ENCODE measurements at regions not wholly inside any gene's neighbourhood (a gene's known extent, or its start where the extent isn't known, plus 50 kb on each side); places are given as distances from the start of the nearest gene placed in this dataset.

DNA sequence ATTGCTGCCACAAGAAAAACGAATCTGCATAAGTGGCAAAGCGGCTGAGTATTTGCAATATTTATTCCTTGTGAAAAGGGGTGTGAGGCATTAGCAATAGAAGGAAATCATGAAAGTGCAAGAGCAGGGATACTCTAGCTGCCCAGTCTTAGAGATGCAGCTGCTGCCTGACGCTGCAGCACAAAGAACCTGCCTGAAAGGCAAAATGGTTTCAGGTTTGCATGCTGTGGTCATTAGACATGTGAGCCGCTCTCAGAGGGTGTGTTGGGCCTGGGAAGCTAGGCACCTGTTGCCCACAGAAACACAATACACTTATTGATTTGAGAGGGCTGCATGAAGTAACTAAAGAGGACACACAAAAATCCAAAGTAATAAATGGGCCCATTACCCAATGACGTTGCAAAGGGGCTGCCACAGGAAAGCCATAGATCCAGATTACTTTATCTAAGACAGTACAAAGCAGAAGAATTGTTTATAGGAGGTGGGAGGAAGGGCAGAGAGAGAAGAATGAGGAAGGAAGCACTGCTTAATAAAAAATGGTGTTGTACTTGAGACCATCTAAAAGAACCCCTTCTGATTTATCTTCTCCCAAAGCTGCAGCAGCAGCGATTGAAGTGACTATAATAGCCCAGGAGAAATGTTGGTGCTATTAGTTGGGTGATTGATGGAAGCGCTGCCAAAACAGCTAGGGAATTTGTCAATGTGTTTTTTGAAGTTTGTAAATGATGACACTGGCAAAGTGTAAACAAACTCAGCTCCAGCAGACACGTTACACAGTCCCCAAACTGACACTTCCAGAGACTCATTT is 492.4 kb upstream of the ACVR2A start:
- H3K4me1 ChIP-seq (ENCODE audit: insufficient read depth, poor library complexity, severe bottlenecking): no peaks in the 10 kb centered on the region
- no peak for ATAC-seq (ENCODE audit: low read depth)
- no peak overlapping the region for H3K4me3 ChIP-seq (ENCODE audit: severe bottlenecking)
- H3K27ac ChIP-seq (ENCODE audit: poor library complexity, severe bottlenecking): no peak overlapping the region
- H3K9me3 ChIP-seq (ENCODE audit: severe bottlenecking): no peaks in the 10 kb centered on the region
- DNase-seq (ENCODE audit: low spot score): no peak
- no peaks in the 10 kb centered on the region for H3K36me3 ChIP-seq (ENCODE audit: low read depth)
- H3K27me3 ChIP-seq (ENCODE audit: insufficient read depth, poor library complexity, severe bottlenecking): no peaks in the 10 kb centered on the region
- no peak for TF ChIP-seq CTCF (IDR thresholded peaks at IDR 0.05; ENCODE audit: poor library complexity, severe bottlenecking)

DNA sequence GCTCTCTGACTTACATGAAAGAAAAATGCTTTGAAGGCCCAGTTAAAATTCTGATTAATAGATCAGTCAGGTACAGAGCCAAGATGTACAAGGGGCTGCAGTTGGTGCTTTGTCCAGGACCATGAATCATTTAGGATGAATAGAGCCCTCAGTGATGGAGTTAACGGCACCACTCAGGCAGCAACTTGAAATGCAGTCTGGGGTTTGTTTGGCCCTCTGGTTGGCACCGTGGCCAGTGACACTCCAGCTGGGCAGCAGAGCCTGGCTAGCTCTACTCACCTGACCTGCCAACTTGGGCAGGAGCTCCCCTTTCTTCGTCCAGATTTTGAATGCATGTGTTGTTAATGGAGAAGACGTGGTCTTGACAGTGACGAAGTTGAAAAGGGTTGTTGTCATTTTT is 493.0 kb upstream of the ACVR2A start:
- Histone ChIP-seq H3K4me1 (ENCODE audit: insufficient read depth, poor library complexity, severe bottlenecking) (no peaks in the 10 kb centered on the region), H3K27me3 (ENCODE audit: insufficient read depth, poor library complexity, severe bottlenecking) (no peaks in the 10 kb centered on the region), H3K36me3 (ENCODE audit: low read depth) (no peaks in the 10 kb centered on the region), H3K4me3 (ENCODE audit: severe bottlenecking) (no peak overlapping the region), H3K27ac (ENCODE audit: poor library complexity, severe bottlenecking) (no peak overlapping the region), H3K9me3 (ENCODE audit: severe bottlenecking) (no peaks in the 10 kb centered on the region)
- DNase-seq (ENCODE audit: low spot score) (no peak), ATAC-seq (ENCODE audit: low read depth) (no peak)
- TF ChIP-seq CTCF (IDR thresholded peaks at IDR 0.05; ENCODE audit: poor library complexity, severe bottlenecking): no peak

DNA sequence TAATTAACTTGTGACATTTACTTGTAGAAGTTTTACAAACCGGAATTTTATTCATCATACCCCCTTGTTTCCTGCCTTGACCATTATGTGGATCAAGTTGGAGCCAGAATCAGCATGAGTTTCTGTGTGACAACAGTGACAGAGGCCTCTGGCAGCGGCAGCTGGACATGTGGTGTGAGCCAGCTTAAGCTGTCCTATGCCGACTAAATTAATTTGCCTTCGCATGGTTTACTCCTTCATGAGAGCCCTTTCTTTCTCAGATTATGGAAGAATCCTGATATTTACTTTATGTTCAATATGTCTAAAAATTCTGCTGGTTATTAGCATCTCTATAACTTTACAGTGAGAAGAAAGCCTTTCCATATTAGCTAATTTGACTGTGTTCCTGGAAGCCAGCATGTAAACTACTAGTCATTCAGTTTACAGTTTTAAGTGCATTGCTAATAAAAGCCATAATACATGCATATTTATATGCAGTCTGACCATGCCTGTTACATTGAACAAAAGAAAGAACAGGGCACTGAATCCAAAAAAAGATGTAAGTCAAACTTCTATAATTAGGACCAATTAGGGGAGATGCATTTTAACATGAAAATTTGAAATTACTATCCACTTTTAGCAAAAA is 495.8 kb upstream of the ACVR2A start:
- ATAC-seq (ENCODE audit: low read depth): no peak
- H3K4me3 ChIP-seq (ENCODE audit: severe bottlenecking): no peak overlapping the region
- H3K27ac ChIP-seq (ENCODE audit: poor library complexity, severe bottlenecking): no peak overlapping the region
- H3K9me3 ChIP-seq (ENCODE audit: severe bottlenecking): no peaks in the 10 kb centered on the region
- no peak for DNase-seq (ENCODE audit: low spot score)
- no peaks in the 10 kb centered on the region for H3K27me3 ChIP-seq (ENCODE audit: insufficient read depth, poor library complexity, severe bottlenecking)
- no peak for TF ChIP-seq CTCF (IDR thresholded peaks at IDR 0.05; ENCODE audit: poor library complexity, severe bottlenecking)
- H3K4me1 ChIP-seq (ENCODE audit: insufficient read depth, poor library complexity, severe bottlenecking): no peaks in the 10 kb centered on the region
- H3K36me3 ChIP-seq (ENCODE audit: low read depth): no peaks in the 10 kb centered on the region

DNA sequence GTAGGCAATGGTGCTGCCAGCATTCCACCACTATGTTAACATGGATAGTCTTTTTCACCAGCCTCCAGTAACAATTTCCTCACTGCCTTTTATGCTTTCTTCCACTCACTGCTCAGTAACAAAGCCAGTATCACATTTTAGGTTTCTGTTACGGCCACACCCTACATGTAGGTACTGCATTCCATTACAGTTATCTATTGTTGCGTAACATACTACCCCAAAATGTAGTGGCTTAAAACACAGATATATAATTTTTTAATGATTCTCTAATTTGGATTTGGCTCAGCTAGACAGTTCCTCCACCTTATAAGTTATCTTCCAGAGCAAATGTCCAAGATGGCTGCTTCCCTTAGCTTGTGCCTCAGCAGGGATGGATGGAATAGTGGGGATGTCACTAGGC is 498.7 kb upstream of the ACVR2A start:
- no peak for TF ChIP-seq CTCF (IDR thresholded peaks at IDR 0.05; ENCODE audit: poor library complexity, severe bottlenecking)
- no peak for DNase-seq (ENCODE audit: low spot score)
- no peak for ATAC-seq (ENCODE audit: low read depth)
- Histone ChIP-seq H3K9me3 (ENCODE audit: severe bottlenecking) (no peaks in the 10 kb centered on the region), H3K4me1 (ENCODE audit: insufficient read depth, poor library complexity, severe bottlenecking) (no peaks in the 10 kb centered on the region), H3K4me3 (ENCODE audit: severe bottlenecking) (no peak overlapping the region), H3K27me3 (ENCODE audit: insufficient read depth, poor library complexity, severe bottlenecking) (no peaks in the 10 kb centered on the region), H3K27ac (ENCODE audit: poor library complexity, severe bottlenecking) (no peak overlapping the region), H3K36me3 (ENCODE audit: low read depth) (no peaks in the 10 kb centered on the region)

DNA sequence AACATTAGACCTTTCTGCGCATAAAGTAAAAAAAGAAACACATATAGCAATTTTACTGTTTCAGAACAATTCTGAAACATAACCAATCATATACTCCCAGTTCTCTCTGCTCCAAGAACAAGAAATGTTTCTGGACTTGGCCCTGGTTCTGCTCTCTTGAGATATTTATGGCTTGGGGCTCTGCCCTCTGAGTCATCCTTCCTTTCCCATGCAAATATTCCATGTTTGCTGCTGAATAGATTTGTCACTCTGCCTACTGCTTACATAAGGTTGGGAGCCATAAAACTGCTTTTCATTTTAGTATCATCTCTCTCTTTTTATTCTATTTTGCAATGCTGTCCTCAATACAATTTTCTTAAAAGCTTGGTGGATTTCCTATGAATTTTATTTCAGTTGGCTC is 499.6 kb upstream of the ACVR2A start:
- H3K27me3 ChIP-seq (ENCODE audit: insufficient read depth, poor library complexity, severe bottlenecking): no peaks in the 10 kb centered on the region
- DNase-seq (ENCODE audit: low spot score) (no peak), ATAC-seq (ENCODE audit: low read depth) (no peak)
- no peaks in the 10 kb centered on the region for H3K9me3 ChIP-seq (ENCODE audit: severe bottlenecking)
- TF ChIP-seq CTCF (IDR thresholded peaks at IDR 0.05; ENCODE audit: poor library complexity, severe bottlenecking): no peak
- no peak overlapping the region for H3K4me3 ChIP-seq (ENCODE audit: severe bottlenecking)
- no peaks in the 10 kb centered on the region for H3K4me1 ChIP-seq (ENCODE audit: insufficient read depth, poor library complexity, severe bottlenecking)
- no peak overlapping the region for H3K27ac ChIP-seq (ENCODE audit: poor library complexity, severe bottlenecking)
- no peaks in the 10 kb centered on the region for H3K36me3 ChIP-seq (ENCODE audit: low read depth)

All from RWPE2 (cell line).